KOPT-K1 (cell line): ENCODE measurements at regions not wholly inside any gene's neighbourhood (a gene's known extent, or its start where the extent isn't known, plus 50 kb on each side); places are given as distances from the start of the nearest gene placed in this dataset.
"Not testable (repeated sequence)": the region's sequence is repeated elsewhere in the genome, so short reads cannot be mapped to it uniquely, and the experiment has no call there.

Experiments used
- H3K27ac ChIP-seq: fragments of 200-600 bp; sonication (generic); 2 replicates; pipeline ENCODE4 v1.5.1; 2016; ENCODE audit warnings: antibody characterized with exemption, mild to moderate bottlenecking, low read depth, low read length; ENCODE audit not compliant: poor library complexity, severe bottlenecking
- H3K36me3 ChIP-seq: fragments of 200-600 bp; sonication (generic); 2 replicates; pipeline ENCODE4 v1.5.1; 2017; ENCODE audit warnings: antibody characterized with exemption, mild to moderate bottlenecking, low read length, moderate library complexity; ENCODE audit not compliant: insufficient read depth
- H3K9me3 ChIP-seq: fragments of 200-600 bp; sonication (generic); 2 replicates; pipeline ENCODE4 v1.5.1; 2017; ENCODE audit warnings: antibody characterized with exemption, low read length, mild to moderate bottlenecking; ENCODE audit not compliant: insufficient read depth, poor library complexity, severe bottlenecking

GRCh38 chr6:157752879-157753278, 70.2 kb upstream of the SNX9 start:
- H3K27ac ChIP-seq: not testable (repeated sequence)

DNA sequence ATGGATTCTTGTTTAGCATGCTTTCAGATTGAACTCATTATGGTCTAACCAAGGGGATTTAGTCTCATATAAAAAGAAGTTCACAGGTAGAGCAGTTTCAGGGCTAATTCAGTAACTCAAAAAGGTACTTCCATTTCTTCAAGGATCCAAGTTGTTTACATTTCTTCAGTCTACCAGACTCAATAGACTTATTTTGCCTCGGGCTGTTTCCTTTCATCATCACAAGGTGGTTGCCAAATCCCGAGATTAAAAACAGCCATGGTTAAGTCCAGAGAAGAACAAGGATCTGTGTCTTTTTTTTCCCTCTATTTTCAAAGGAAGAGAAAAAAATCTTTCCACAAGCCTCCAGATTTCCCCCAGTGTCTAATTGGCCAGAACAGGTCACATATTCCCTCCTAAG, 69.8 kb upstream of the SNX9 start:
- Histone ChIP-seq H3K36me3 (no peaks in the 10 kb centered on the region), H3K9me3 (no peaks in the 10 kb centered on the region), H3K27ac (no peak overlapping the region)

More at GRCh38 chr6:157752879-157753278, 70.2 kb upstream of the SNX9 start:
- not testable (repeated sequence) for H3K9me3 ChIP-seq, H3K36me3 ChIP-seq

DNA sequence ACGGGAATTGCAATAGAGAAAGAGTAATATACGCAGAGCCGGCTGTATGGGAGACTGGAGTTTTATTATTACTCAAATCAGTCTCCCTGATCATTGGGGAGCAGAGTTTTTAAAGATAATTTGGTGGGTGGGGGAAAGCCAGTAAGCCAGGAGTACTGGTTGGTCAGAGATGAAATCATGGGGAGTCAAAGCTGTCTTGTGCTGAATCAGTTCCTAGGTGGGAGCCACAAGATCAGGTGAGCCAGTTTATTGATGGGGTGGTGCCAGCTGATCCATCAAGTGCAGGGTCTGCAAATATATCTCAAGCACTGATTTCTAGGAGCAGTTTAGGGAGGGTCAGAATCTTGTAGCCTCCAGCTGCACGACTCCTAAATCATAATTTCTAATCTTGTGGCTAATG, 69.2 kb upstream of the SNX9 start:
- not testable (repeated sequence) for H3K9me3 ChIP-seq, H3K36me3 ChIP-seq, H3K27ac ChIP-seq

- Histone ChIP-seq H3K9me3 (no peaks in the 10 kb centered on the region), H3K27ac (no peak overlapping the region)
These were observed 68.7 kb upstream of the SNX9 start for GRCh38 chr6:157754351-157754750.

DNA sequence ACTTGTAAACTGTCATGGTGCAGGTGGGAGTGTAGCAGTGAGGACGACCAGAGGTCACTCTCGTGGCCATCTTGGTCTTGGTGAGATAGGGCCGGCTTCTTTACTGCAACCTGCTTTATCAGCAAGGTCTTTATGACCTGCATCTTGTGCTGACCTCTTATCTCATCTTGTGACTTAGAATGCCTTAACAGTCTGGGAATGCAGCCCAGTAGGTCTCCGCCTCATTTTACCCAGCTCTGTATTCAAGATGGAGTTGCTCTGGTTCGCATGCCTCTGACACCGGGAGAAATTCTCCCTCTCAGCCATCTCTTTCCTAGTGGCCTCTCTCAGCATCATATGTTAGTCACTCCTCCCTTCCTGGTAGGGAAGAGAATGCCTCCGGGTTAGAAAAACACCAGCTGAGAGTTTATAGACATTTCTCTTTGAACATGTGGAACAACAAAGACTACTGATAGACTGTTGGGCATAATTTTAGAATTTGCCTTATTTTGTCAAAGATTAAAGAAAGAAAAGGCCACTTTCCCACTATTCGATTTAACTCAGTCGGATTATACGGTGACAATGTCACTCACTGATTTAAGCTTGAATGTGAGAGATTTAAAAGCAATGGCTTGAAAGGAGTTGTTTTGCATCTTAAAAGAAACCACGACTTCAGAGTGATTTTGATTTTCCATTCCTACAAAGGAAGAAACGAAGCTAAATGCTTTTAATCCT, 67.9 kb upstream of the SNX9 start:
- no peak overlapping the region for H3K27ac ChIP-seq
- H3K36me3 ChIP-seq: no peaks in the 10 kb centered on the region

More at GRCh38 chr6:157754351-157754750, 68.7 kb upstream of the SNX9 start:
- H3K36me3 ChIP-seq: no peaks in the 10 kb centered on the region

GRCh38 chr6:157755746-157756411, 67.2 kb upstream of the SNX9 start:
- H3K36me3 ChIP-seq: no peaks in the 10 kb centered on the region
- no peak overlapping the region for H3K27ac ChIP-seq
- H3K9me3 ChIP-seq: no peaks in the 10 kb centered on the region

More for the DNA sequence above, 67.9 kb upstream of the SNX9 start:
- H3K9me3 ChIP-seq: no peaks in the 10 kb centered on the region

DNA sequence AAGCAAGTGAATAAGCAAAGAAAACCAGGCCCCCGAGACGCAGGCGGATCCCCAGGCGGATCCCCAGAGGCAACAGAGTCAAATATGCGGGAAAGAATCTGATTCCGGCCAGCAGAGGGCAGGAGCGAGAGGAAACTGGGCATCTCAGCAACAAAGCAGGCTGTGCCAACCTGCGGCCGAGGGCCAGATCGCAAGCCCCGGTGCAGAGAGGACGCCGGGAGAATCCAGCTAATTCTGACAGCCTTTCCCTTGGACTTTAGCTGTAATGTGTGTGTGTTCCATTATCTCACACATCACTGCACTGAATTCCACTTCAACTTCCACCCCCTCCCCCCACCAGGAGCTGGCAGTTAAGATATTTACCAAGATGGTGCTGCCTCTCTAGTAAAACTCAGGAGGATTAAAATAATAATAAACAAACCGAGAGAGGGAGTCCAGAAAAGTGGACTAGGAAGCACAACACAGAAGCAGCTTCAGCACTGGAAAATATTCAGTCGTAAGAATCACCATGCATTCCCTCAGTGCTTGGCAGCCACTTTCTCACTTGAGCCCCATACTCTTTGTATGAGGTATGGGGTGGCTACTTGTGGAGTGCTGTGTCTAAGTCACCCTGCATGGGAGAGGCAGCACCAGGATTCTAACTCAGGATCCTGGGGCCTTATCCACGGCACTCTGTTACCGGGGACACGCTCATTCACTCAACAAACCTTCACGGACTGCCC, 66.2 kb upstream of the SNX9 start:
- no peak overlapping the region for H3K27ac ChIP-seq
- H3K36me3 ChIP-seq: no peaks in the 10 kb centered on the region
- no peaks in the 10 kb centered on the region for H3K9me3 ChIP-seq

GRCh38 chr6:157757430-157758403, 65.3 kb upstream of the SNX9 start:
- Histone ChIP-seq H3K27ac (no peak overlapping the region), H3K36me3 (no peaks in the 10 kb centered on the region)

GRCh38 chr6:157758516-157759023, 64.5 kb upstream of the SNX9 start:
- no peaks in the 10 kb centered on the region for H3K36me3 ChIP-seq
- H3K27ac ChIP-seq: no peak overlapping the region
- no peaks in the 10 kb centered on the region for H3K9me3 ChIP-seq

More at GRCh38 chr6:157757430-157758403, 65.3 kb upstream of the SNX9 start:
- H3K9me3 ChIP-seq: no peaks in the 10 kb centered on the region

DNA sequence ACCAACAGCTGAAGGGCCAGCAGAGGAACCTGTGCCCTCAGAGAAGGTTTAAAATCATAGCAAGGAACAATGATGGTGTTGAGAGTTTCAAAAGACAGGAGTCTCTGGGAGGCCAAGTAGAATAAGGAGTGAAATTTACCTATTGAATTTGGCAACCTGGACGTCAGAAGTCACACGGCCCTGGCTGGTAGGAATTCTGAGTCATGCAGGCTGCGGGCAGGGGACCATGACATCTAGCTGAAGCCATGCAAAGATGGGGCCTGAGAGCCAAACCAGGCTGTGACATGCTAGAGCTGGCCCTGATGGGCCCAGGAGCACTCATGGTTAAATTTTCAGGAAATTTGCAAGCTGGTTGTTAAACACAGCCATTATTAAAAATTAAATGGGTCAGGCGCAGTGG, 64.0 kb upstream of the SNX9 start:
- H3K36me3 ChIP-seq: no peaks in the 10 kb centered on the region
- no peak overlapping the region for H3K27ac ChIP-seq
- no peaks in the 10 kb centered on the region for H3K9me3 ChIP-seq

DNA sequence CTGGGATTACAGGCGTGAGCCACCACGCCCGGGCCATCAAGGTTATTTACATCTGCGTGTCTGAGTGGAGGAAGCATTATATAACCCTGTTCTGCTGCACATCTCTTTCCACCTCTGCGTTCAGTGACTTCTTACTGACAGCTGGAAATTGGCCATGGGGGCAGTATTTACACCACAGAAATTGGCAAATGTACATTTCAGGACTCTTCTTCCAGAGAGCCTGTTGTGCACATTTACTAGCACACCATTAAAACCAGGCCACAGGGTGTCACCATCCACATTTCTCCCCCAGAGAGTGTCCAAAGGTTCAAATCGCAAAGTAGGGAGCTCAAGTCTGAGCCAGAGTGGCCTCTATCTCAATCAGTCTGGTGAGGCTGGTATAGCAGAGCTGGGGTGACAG, 62.9 kb upstream of the SNX9 start:
- Histone ChIP-seq H3K27ac (no peak overlapping the region), H3K9me3 (no peaks in the 10 kb centered on the region), H3K36me3 (no peaks in the 10 kb centered on the region)

DNA sequence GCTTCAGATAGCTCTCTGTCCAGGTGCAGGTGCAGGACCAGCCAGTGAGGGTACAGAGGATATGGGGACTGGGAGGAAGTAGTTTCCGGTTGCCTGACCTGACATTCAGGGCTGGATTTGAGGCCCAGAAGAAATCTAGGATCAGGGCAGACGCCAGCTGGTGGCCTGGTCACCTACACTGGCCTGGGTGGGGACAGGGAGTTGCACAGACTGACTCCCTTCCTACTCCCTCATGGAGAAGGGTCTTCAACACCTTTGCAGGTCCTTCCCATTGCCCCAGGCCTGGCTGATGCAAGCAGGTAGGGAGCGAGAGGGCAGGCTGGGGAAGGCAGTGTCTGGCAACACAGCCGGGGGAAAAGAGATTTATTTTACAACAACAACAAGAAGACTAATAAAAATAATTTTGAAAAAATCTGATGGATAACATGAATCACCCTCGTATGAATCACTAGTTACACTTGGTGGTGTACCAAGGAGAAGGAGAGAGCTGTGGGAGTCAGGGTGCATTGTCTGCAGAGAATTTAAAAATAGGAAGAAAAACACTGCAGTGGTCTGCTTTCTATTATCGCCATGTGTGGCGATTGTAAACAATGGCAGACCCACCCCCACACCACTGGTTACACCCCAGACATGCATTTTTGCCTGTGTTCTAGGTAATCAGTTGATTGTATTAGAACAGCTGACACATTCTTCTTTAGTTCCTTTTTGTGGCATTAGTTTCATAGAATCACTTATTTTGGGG, 62.3 kb upstream of the SNX9 start:
- H3K36me3 ChIP-seq: no peaks in the 10 kb centered on the region
- no peaks in the 10 kb centered on the region for H3K9me3 ChIP-seq
- H3K27ac ChIP-seq: no peak overlapping the region

DNA sequence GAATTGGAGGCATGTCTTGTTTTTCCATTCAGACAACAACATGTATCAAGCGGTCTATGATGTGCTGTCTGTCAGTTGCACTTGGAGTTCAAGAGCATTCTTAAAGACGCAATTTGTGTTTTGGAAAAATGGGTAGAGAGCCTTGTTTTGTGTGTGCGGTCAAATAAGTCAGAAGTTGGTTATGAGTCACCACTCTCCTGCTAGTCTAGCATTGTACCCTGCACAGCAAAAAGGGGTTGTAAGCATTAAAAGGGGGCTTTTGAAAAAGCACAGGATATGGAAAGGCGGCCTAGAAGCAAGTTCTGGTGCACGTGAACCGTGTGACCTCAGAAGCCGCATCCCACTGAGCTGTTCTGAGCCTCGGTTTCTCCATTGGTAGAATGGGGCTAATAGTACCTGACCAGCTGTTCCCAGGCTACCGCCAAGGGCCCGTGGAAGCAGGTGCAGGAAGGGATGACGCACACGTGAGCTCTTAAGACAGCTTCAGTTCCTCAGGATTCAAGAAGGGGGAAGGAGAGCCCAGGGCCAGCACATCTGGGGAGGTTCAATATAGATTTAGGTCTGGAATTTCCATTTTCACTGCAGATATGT, 61.6 kb upstream of the SNX9 start:
- Histone ChIP-seq H3K27ac (no peak overlapping the region), H3K36me3 (no peaks in the 10 kb centered on the region), H3K9me3 (no peaks in the 10 kb centered on the region)

DNA sequence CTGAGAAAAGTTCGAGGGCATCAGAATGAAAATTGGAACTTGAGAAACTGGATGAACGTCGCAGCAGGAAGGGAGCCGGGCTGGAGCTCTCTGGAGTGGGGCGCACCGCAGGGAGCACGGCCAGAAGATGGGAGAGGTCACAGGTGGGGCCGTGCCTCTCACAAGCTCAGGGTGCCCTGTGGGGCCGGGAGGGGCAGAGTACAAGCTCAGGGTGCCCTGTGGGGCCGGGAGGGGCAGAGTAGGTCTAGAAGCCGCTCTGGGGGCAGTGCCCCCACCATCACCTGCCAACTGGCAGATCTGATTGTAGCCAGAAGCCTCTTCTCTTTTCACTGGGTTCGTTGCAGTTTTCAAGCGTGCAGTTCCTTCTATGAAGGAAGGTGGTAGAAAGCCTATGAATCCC, 61.1 kb upstream of the SNX9 start:
- Histone ChIP-seq H3K36me3 (no peaks in the 10 kb centered on the region), H3K27ac (no peak overlapping the region), H3K9me3 (no peaks in the 10 kb centered on the region)
